ENCODE measurements at regions not wholly inside any gene's neighbourhood (a gene's known extent, or its start where the extent isn't known, plus 50 kb on each side); places are given as distances from the start of the nearest gene placed in this dataset.

DNA sequence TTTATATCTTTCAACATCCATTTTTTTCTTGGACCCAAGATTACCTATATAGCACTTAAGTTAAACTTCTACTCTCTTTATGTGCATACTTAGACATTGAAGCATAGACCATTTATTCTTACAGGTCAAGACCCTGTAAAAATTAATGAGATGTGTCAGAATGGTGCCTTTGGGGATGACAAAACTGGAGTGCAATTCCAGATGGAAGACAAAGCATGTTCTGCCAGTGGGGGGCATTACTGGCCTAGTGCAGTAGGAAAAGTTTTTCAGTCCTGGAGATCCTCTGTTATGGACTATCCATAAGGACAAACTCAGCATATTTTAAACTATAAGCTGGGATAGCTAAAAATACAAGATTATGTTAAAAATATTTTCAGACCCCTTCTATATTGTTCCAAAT lies 57.8 kb upstream of the MMADHC start:
- no peak for DNase-seq (ENCODE audit: low spot score)
